WTC11 (cell line): ENCODE measurements at regions not wholly inside any gene's neighbourhood (a gene's known extent, or its start where the extent isn't known, plus 50 kb on each side); places are given as distances from the start of the nearest gene placed in this dataset.

ENCODE experiments used
- CTCF ChIP-seq: fragments of 200-600 bp; IDR thresholded peaks from 2 replicates; pipeline ENCODE4 v1.8.0; 2022; ENCODE audit warnings: antibody characterized with exemption
- E2F1 ChIP-seq: sonication (generic); formaldehyde crosslinking; IDR thresholded peaks from 2 replicates; pipeline ENCODE4 v1.8.0; 2022; ENCODE audit warnings: mild to moderate bottlenecking, missing genetic modification reagents

GRCh38 chr3:72013084-72013483 is 228.1 kb upstream of the PROK2 start:
- TF ChIP-seq CTCF = no peak
- TF ChIP-seq E2F1 (CRISPR knock-in tag) = no peak
